Breast epithelium (tissue), 4 donors: ENCODE measurements at regions not wholly inside any gene's neighbourhood (a gene's known extent, or its start where the extent isn't known, plus 50 kb on each side); places are given as distances from the start of the nearest gene placed in this dataset.

Experiments
- DNase-seq, 2 donors: peaks; one replicate each; pipeline ENCODE4 v3.0.0-alpha.2; 2019; ENCODE audit warnings: low spot score in 2 of 2
- H3K27ac ChIP-seq, 2 donors: fragments of 200-600 bp; sonication (generic) in 1 of 2; one replicate each; pipeline ENCODE4 v1.5.1; 2016 to 2019; ENCODE audit warnings: mild to moderate bottlenecking in 1 of 2
- H3K27me3 ChIP-seq, 2 donors: fragments of 200-600 bp; sonication (generic) in 1 of 2; one replicate each; pipeline versions ENCODE4 v1.5.1 to v1.6.0; 2017 to 2019; ENCODE audit warnings: control low read depth in 1 of 2, mild to moderate bottlenecking in 1 of 2
- H3K36me3 ChIP-seq: fragments of 200-600 bp; one replicate; pipeline ENCODE4 v1.5.1; 2019
- H3K4me1 ChIP-seq, 2 donors: fragments of 200-600 bp; sonication (generic); one replicate each; pipeline ENCODE4 v1.5.1; 2016 to 2019; ENCODE audit warnings: control low read depth in 1 of 2
- H3K4me3 ChIP-seq, 3 donors: fragments of 200-600 bp; sonication (generic); 1 replicate in 2 of 3; 2 replicates in 1 of 3; pipeline ENCODE4 v1.5.1; 2016 to 2019; ENCODE audit warnings: mild to moderate bottlenecking in 3 of 3, moderate library complexity in 2 of 3
- H3K9me3 ChIP-seq, 2 donors: fragments of 200-600 bp; sonication (generic) in 1 of 2; one replicate each; pipeline ENCODE4 v1.5.1; 2016 to 2019; ENCODE audit warnings: control low read depth in 1 of 2
- CTCF ChIP-seq, 3 donors: fragments of 450-650 bp; IDR thresholded peaks; one replicate each; pipeline ENCODE4 v1.5.1; 2016 to 2017; ENCODE audit warnings: antibody characterized with exemption in 3 of 3, mild to moderate bottlenecking in 3 of 3, moderate library complexity in 3 of 3
- POLR2A ChIP-seq: fragments of 450-650 bp; IDR thresholded peaks from one replicate; pipeline ENCODE4 v1.6.1; 2016; ENCODE audit warnings: antibody characterized with exemption, mild to moderate bottlenecking, moderate library complexity
- POLR2AphosphoS5 ChIP-seq, 3 donors: sonication (generic); formaldehyde crosslinking; IDR thresholded peaks; one replicate each; pipeline ENCODE4 v1.6.1; 2017; ENCODE audit warnings: antibody characterized with exemption in 3 of 3
- intact Hi-C: fragments of 100-400 bp; cut with DNase I; formaldehyde crosslinking; loops from one replicate; pipeline ENCODE4 v1.15.1; 2023; ENCODE audit warnings: low total_unique reads

GRCh38 chr12:107992029-107992428, 137.1 kb upstream of the WSCD2 start:
- TF ChIP-seq POLR2A (no peak), CTCF (IDR thresholded peaks at IDR 0.05) (no peak), POLR2AphosphoS5 (IDR thresholded peaks at IDR 0.05) (no peak)
- Histone ChIP-seq H3K4me1 (no peaks in the 10 kb centered on the region), H3K36me3 (no peaks in the 10 kb centered on the region), H3K27me3 (peaks cover 0 to 8% of the 10 kb centered on the region in 2 donors), H3K27ac (no peak overlapping the region), H3K9me3 (no peaks in the 10 kb centered on the region), H3K4me3 (no peak overlapping the region)
- intact Hi-C loops = no loop called here
- no peak for DNase-seq

DNA sequence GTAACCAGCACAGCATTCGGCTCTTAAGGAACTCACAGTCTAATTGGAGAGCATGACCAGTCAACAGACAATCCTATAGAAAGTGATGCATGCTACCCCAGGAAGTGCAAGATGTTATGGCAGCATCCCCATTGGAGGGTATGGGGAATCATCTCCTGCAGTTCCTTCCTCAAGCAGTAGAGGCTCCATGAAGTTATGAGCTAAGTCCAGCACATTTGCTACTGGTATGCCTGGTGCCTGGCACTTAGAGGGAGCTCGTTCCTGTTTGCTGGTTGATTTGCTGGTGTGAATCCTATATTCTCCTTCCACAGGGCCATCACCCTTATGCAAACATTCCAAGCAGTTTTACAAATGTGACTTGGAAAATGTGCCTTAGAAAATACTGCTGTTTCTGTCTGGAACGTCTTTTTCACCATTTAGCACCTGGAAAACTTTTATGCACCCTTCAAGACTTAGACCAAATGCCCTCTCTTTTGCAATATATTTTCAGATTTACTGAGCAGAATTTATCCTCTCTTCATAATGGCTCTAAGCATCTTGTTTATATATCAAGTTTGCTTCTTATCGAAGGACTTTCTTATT, 136.1 kb upstream of the WSCD2 start:
- Histone ChIP-seq H3K27me3 (peaks cover 0 to 8% of the 10 kb centered on the region in 2 donors), H3K9me3 (no peaks in the 10 kb centered on the region), H3K4me1 (no peaks in the 10 kb centered on the region), H3K27ac (no peak overlapping the region), H3K36me3 (no peaks in the 10 kb centered on the region), H3K4me3 (no peak overlapping the region)
- TF ChIP-seq POLR2A = no peak
- TF ChIP-seq POLR2AphosphoS5 (IDR thresholded peaks at IDR 0.05) = no peak
- TF ChIP-seq CTCF (IDR thresholded peaks at IDR 0.05) = peak in 1 of 3 donors; percentile 16
- DNase-seq = no peak
- intact Hi-C loops = no loop called here

DNA sequence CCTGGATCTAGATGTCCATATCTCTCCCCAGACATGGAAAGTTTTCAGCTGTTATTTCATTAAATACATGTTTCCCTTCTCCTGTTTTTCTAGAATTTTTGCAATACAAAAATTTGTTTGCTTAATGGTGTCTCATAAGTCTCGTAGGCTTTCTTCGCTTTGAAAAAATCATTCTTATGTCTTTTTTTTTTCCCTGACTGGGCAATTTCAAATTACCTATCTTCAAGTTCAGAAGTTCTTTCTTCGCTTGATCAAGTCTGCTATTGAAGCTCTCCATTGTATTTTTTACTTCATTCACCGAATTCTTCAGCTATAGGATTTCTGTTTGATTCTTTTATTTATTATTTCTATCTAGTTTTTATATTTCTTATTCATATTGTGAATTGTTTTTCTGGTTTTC, 130.2 kb upstream of the WSCD2 start:
- Histone ChIP-seq H3K4me1 (no peaks in the 10 kb centered on the region), H3K27me3 (peaks cover 0 to 10% of the 10 kb centered on the region in 2 donors), H3K27ac (no peak overlapping the region), H3K36me3 (no peaks in the 10 kb centered on the region), H3K9me3 (no peaks in the 10 kb centered on the region), H3K4me3 (no peak overlapping the region)
- TF ChIP-seq POLR2AphosphoS5 (IDR thresholded peaks at IDR 0.05) = no peak
- TF ChIP-seq POLR2A = no peak
- TF ChIP-seq CTCF (IDR thresholded peaks at IDR 0.05) = no peak
- DNase-seq = no peak
- intact Hi-C loops = loop anchor here (2.0 kb wide), 1 partner anchor 66 kb away; no protein-coding TSS in a partner anchor

GRCh38 chr12:108000111-108000510, 129.0 kb upstream of the WSCD2 start:
- intact Hi-C loops = no loop called here
- Histone ChIP-seq H3K27me3 (peaks cover 0 to 11% of the 10 kb centered on the region in 2 donors), H3K4me1 (no peaks in the 10 kb centered on the region), H3K4me3 (no peak overlapping the region), H3K36me3 (no peaks in the 10 kb centered on the region), H3K27ac (no peak overlapping the region), H3K9me3 (no peaks in the 10 kb centered on the region)
- DNase-seq = no peak
- no peak for TF ChIP-seq POLR2AphosphoS5 (IDR thresholded peaks at IDR 0.05)
- TF ChIP-seq POLR2A = no peak
- no peak for TF ChIP-seq CTCF (IDR thresholded peaks at IDR 0.05)

GRCh38 chr12:108004319-108004718, 124.8 kb upstream of the WSCD2 start:
- H3K36me3 ChIP-seq = no peaks in the 10 kb centered on the region
- no peak overlapping the region for H3K27ac ChIP-seq
- peaks cover 0 to 33% of the 10 kb centered on the region in 2 donors for H3K27me3 ChIP-seq
- H3K4me1 ChIP-seq = no peaks in the 10 kb centered on the region
- H3K9me3 ChIP-seq = no peaks in the 10 kb centered on the region
- no peak for DNase-seq
- intact Hi-C loops = no loop called here
- no peak overlapping the region for H3K4me3 ChIP-seq
- TF ChIP-seq CTCF (IDR thresholded peaks at IDR 0.05) (no peak), POLR2A (no peak), POLR2AphosphoS5 (IDR thresholded peaks at IDR 0.05) (no peak)
